ENCODE measurements at regions not wholly inside any gene's neighbourhood (a gene's known extent, or its start where the extent isn't known, plus 50 kb on each side); places are given as distances from the start of the nearest gene placed in this dataset.

DNA sequence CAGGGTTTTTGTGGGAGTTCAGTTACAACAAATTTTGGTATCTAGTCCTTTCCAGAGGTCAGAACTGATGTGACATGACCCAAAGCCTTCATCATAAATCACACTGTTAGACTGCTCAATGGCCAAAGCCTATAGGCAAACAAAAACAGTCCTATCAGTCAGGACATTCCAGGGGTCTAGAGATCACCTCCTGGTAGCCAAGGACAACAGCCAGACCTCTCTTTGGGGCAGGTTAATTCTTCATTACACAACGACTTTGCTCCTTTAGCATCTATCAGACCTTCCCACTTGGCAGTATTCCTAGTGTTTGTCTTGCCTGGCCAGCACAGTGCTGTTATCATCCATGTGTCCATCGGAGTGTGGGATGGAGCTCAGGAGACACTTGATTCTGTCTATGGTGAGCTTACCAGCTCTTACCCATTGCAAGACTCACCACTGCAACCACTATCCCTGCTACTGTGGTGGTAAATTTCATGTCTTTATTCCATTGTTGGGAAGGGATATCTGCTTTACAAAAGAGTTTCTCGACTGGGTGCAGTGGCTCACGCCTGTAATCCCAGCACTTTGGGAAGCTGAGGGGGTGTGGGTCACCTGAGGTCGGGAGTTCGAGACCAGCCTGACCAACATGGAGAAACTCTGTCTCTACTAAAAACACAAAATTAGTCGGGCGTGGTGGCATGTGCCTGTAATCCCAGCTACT lies 95.5 kb upstream of the DHX40 start:
- no peak for TF ChIP-seq MAFG (CRISPR knock-in tag; IDR thresholded peaks at IDR 0.05)
- TF ChIP-seq, protein P1, sequence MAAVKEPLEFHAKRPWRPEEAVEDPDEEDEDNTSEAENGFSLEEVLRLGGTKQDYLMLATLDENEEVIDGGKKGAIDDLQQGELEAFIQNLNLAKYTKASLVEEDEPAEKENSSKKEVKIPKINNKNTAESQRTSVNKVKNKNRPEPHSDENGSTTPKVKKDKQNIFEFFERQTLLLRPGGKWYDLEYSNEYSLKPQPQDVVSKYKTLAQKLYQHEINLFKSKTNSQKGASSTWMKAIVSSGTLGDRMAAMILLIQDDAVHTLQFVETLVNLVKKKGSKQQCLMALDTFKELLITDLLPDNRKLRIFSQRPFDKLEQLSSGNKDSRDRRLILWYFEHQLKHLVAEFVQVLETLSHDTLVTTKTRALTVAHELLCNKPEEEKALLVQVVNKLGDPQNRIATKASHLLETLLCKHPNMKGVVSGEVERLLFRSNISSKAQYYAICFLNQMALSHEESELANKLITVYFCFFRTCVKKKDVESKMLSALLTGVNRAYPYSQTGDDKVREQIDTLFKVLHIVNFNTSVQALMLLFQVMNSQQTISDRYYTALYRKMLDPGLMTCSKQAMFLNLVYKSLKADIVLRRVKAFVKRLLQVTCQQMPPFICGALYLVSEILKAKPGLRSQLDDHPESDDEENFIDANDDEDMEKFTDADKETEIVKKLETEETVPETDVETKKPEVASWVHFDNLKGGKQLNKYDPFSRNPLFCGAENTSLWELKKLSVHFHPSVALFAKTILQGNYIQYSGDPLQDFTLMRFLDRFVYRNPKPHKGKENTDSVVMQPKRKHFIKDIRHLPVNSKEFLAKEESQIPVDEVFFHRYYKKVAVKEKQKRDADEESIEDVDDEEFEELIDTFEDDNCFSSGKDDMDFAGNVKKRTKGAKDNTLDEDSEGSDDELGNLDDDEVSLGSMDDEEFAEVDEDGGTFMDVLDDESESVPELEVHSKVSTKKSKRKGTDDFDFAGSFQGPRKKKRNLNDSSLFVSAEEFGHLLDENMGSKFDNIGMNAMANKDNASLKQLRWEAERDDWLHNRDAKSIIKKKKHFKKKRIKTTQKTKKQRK (IDR thresholded peaks at IDR 0.05; ENCODE audit: low read length) = no peak
- TF ChIP-seq CHCHD3 (CRISPR knock-in tag; IDR thresholded peaks at IDR 0.05) = no peak
- no peak for TF ChIP-seq ZFP41 (CRISPR knock-in tag; IDR thresholded peaks at IDR 0.05; ENCODE audit: borderline replicate concordance)
- TF ChIP-seq, protein P2, sequence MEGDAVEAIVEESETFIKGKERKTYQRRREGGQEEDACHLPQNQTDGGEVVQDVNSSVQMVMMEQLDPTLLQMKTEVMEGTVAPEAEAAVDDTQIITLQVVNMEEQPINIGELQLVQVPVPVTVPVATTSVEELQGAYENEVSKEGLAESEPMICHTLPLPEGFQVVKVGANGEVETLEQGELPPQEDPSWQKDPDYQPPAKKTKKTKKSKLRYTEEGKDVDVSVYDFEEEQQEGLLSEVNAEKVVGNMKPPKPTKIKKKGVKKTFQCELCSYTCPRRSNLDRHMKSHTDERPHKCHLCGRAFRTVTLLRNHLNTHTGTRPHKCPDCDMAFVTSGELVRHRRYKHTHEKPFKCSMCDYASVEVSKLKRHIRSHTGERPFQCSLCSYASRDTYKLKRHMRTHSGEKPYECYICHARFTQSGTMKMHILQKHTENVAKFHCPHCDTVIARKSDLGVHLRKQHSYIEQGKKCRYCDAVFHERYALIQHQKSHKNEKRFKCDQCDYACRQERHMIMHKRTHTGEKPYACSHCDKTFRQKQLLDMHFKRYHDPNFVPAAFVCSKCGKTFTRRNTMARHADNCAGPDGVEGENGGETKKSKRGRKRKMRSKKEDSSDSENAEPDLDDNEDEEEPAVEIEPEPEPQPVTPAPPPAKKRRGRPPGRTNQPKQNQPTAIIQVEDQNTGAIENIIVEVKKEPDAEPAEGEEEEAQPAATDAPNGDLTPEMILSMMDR (CRISPR knock-in tag; IDR thresholded peaks at IDR 0.05) = peak; percentile 43
- TF ChIP-seq BHLHE40 (IDR thresholded peaks at IDR 0.05; ENCODE audit: low read length) = no peak
- no peak for TF ChIP-seq MAZ (IDR thresholded peaks at IDR 0.05; ENCODE audit: borderline replicate concordance, low read depth, low read length)
- TF ChIP-seq MAZ (CRISPR knock-in tag; IDR thresholded peaks at IDR 0.05; ENCODE audit: low read depth) = peak; percentile 58; the same call in 1 of the 2 replicates
- TF ChIP-seq, protein P3, sequence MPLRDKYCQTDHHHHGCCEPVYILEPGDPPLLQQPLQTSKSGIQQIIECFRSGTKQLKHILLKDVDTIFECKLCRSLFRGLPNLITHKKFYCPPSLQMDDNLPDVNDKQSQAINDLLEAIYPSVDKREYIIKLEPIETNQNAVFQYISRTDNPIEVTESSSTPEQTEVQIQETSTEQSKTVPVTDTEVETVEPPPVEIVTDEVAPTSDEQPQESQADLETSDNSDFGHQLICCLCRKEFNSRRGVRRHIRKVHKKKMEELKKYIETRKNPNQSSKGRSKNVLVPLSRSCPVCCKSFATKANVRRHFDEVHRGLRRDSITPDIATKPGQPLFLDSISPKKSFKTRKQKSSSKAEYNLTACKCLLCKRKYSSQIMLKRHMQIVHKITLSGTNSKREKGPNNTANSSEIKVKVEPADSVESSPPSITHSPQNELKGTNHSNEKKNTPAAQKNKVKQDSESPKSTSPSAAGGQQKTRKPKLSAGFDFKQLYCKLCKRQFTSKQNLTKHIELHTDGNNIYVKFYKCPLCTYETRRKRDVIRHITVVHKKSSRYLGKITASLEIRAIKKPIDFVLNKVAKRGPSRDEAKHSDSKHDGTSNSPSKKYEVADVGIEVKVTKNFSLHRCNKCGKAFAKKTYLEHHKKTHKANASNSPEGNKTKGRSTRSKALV (CRISPR knock-in tag; IDR thresholded peaks at IDR 0.05) = peak; percentile 69; the same call in 1 of the 2 replicates
- TF ChIP-seq, protein P4, sequence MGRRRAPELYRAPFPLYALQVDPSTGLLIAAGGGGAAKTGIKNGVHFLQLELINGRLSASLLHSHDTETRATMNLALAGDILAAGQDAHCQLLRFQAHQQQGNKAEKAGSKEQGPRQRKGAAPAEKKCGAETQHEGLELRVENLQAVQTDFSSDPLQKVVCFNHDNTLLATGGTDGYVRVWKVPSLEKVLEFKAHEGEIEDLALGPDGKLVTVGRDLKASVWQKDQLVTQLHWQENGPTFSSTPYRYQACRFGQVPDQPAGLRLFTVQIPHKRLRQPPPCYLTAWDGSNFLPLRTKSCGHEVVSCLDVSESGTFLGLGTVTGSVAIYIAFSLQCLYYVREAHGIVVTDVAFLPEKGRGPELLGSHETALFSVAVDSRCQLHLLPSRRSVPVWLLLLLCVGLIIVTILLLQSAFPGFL (CRISPR knock-in tag; IDR thresholded peaks at IDR 0.05) = no peak
- TF ChIP-seq SSRP1 (CRISPR knock-in tag; IDR thresholded peaks at IDR 0.05) = no peak
- peak; percentile 94 for TF ChIP-seq HMG20A (CRISPR knock-in tag; IDR thresholded peaks at IDR 0.05; ENCODE audit: borderline replicate concordance)
- 0 out of 2 replicates have a peak, but pooled peaks have one; percentile 70 for TF ChIP-seq ZFP37 (CRISPR knock-in tag; IDR thresholded peaks at IDR 0.05; ENCODE audit: borderline replicate concordance)
